Body of pancreas (tissue), 4 donors: ENCODE measurements at regions not wholly inside any gene's neighbourhood (a gene's known extent, or its start where the extent isn't known, plus 50 kb on each side); places are given as distances from the start of the nearest gene placed in this dataset.

Source experiments
- ATAC-seq: fragments of 150-250 bp; one replicate; pipeline ENCODE4 v1.9.1; 2016
- DNase-seq, 4 donors: peaks; one replicate each; pipeline ENCODE4 v3.0.0-alpha.2; 2019
- H3K27ac ChIP-seq, 4 donors: fragments of 200-600 bp; sonication (generic); 1 replicate in 3 of 4; 2 replicates in 1 of 4; pipeline versions ENCODE4 v1.5.1 to v1.6.1; 2016 to 2019; ENCODE audit warnings: mild to moderate bottlenecking in 1 of 4, mixed read lengths in 1 of 4, moderate library complexity in 1 of 4
- H3K27me3 ChIP-seq, 2 donors: fragments of 200-600 bp; sonication (generic); one replicate each; pipeline ENCODE4 v1.6.0; 2016; ENCODE audit warnings: mild to moderate bottlenecking in 1 of 2
- H3K36me3 ChIP-seq, 2 donors: fragments of 200-600 bp; sonication (generic); replicated peaks in 1 of 2; 2 replicates each; pipeline ENCODE4 v1.5.1; 2016; ENCODE audit warnings: low read depth in 2 of 2; ENCODE audit not compliant: insufficient read depth in 1 of 2
- H3K4me1 ChIP-seq: fragments of 200-600 bp; sonication (generic); one replicate; pipeline ENCODE4 v1.6.0; 2016
- H3K4me3 ChIP-seq, 2 donors: fragments of 200-600 bp; sonication (generic); 1 replicate in 1 of 2; 2 replicates in 1 of 2; pipeline ENCODE4 v1.5.1; 2016 to 2019
- H3K9me3 ChIP-seq, 3 donors: fragments of 200-600 bp; sonication (generic); 1 replicate in 2 of 3; 2 replicates in 1 of 3; pipeline ENCODE4 v1.5.1; 2016
- CTCF ChIP-seq, 7 experiments: fragments of 450-650 bp in 4 of 7; fragments of 200-600 bp in 3 of 7; sonication (generic) in 3 of 7; IDR thresholded peaks; one replicate each; pipeline ENCODE4 v1.5.1; 2016 to 2019; ENCODE audit warnings: antibody characterized with exemption in 7 of 7
- POLR2A ChIP-seq, 3 donors: fragments of 450-650 bp; IDR thresholded peaks; one replicate each; pipeline ENCODE4 v1.6.1; 2016; ENCODE audit warnings: antibody characterized with exemption in 3 of 3, mild to moderate bottlenecking in 2 of 3
- WGBS, 2 donors: methylation state at CpG; one replicate each; pipeline ENCODE4 v1.1.5; 2017; 5-methylcytosine and 5-hydroxymethylcytosine counted together
- intact Hi-C: fragments of 100-400 bp; cut with DNase I; formaldehyde crosslinking; loops from one replicate; pipeline ENCODE4 v1.15.1; 2023

DNA sequence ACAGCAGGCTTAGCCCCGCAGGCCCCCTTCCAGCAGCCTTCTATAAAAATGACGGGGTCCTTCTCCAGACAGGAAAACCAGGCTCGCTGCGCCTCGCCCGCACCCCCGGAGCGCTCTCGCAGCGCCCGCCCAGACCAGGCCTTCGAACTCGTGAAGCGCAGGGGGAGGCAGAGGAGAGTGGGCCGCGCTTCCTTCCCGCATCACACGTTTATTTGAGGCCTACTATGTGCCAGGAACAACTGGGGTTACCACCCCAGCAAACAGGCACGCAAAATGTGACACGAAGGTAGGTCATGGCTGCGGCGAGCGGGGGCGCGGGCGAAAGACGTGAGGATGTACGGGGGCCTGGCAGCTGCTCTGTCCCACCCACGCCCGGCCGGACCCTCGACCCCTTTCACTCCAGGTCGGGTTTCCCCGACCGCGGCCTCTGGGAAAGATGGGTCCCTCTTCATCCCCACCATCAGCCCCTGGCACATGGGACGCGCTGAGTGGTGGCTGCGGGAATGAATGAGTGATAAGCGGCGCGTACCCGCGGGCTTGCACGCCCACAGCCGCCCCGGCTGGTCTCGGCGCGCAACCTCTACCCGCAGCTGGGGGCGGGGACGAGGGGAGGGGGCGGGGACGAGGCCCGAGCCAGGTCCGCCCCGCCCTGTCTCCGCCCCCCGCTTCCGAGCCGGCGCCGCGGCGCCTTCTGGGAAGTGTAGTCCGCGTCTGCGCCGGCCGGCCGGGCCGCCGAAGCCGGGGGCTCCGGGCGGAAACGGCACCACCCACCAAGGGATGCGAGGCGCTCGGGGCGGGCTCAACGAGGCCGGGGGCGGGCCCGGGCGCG, 59.1 kb downstream of the ZNF467 start:
- H3K27ac ChIP-seq, result peak overlapping the region in 3 of 4 donors; percentile 9 to 66 (median 64)
- peaks cover 0 to 15% (median 0%) of the 10 kb centered on the region in 3 donors for H3K9me3 ChIP-seq
- H3K4me3 ChIP-seq, result peak overlapping the region in 1 of 2 donors; percentile 58
- peak; percentile 89 to 93 (median 90) for DNase-seq
- intact Hi-C loops, result no loop called here
- no peaks in the 10 kb centered on the region for H3K36me3 ChIP-seq
- H3K27me3 ChIP-seq, result no peaks in the 10 kb centered on the region
- H3K4me1 ChIP-seq, result peaks cover 20% of the 10 kb centered on the region
- WGBS, 2 donors, result 3 to 4% methylated on average over 20 to 84 of the region's 88 CpGs
- ATAC-seq, result peak; percentile 95
- TF ChIP-seq CTCF (IDR thresholded peaks at IDR 0.05) (no peak), POLR2A (IDR thresholded peaks at IDR 0.05) (peak in 1 of 3 donors; percentile 2)

- Histone ChIP-seq H3K36me3 (no peaks in the 10 kb centered on the region), H3K9me3 (peaks cover 0 to 15% (median 0%) of the 10 kb centered on the region in 3 donors), H3K4me3 (no peak overlapping the region), H3K27ac (no peak overlapping the region), H3K27me3 (no peaks in the 10 kb centered on the region), H3K4me1 (peaks cover 20% of the 10 kb centered on the region)
- ATAC-seq (no peak), DNase-seq (no peak)
- TF ChIP-seq POLR2A (IDR thresholded peaks at IDR 0.05), result no peak
- TF ChIP-seq CTCF (IDR thresholded peaks at IDR 0.05), result no peak
- intact Hi-C loops, result no loop called here
- WGBS, 2 donors, result 68% methylated on average over 24 of the region's 26 CpGs; no CpG with 5 or more reads in 1 of the 2 donors
Measured at GRCh38 chr7:149713731-149714068, 59.7 kb downstream of the ZNF467 start.

GRCh38 chr7:149713061-149713730, 60.2 kb downstream of the ZNF467 start:
- no peak for ATAC-seq
- no peaks in the 10 kb centered on the region for H3K36me3 ChIP-seq
- DNase-seq, result peak in 1 of 4 donors; percentile 42
- TF ChIP-seq CTCF (IDR thresholded peaks at IDR 0.05) (no peak), POLR2A (IDR thresholded peaks at IDR 0.05) (no peak)
- no peaks in the 10 kb centered on the region for H3K27me3 ChIP-seq
- no peak overlapping the region for H3K27ac ChIP-seq
- WGBS, 2 donors, result 66 to 89% methylated on average over 9 to 16 of the region's 16 CpGs
- intact Hi-C loops, result no loop called here
- peaks cover 20% of the 10 kb centered on the region for H3K4me1 ChIP-seq
- no peak overlapping the region for H3K4me3 ChIP-seq
- H3K9me3 ChIP-seq, result peaks cover 0 to 15% (median 0%) of the 10 kb centered on the region in 3 donors

GRCh38 chr7:149708026-149708425, 65.4 kb downstream of the ZNF467 start:
- Histone ChIP-seq H3K4me3 (no peak overlapping the region), H3K9me3 (peaks cover 0 to 15% (median 0%) of the 10 kb centered on the region in 3 donors), H3K36me3 (no peaks in the 10 kb centered on the region), H3K4me1 (no peaks in the 10 kb centered on the region), H3K27me3 (no peaks in the 10 kb centered on the region), H3K27ac (no peak overlapping the region)
- WGBS, 2 donors, result 86 to 87% methylated on average over 7 of the region's 7 CpGs
- DNase-seq (no peak), ATAC-seq (no peak)
- TF ChIP-seq CTCF (IDR thresholded peaks at IDR 0.05) (no peak), POLR2A (IDR thresholded peaks at IDR 0.05) (no peak)
- intact Hi-C loops, result no loop called here
